SK-N-SH treated with all-trans-retinoic acid at 6 μM for 48 hours (cell line): ENCODE measurements at regions not wholly inside any gene's neighbourhood (a gene's known extent, or its start where the extent isn't known, plus 50 kb on each side); places are given as distances from the start of the nearest gene placed in this dataset.

Experiments
- ARNTL ChIP-seq: fragments of 450-650 bp; formaldehyde crosslinking; IDR thresholded peaks from 2 replicates; pipeline ENCODE4 v1.5.0; 2020; ENCODE audit warnings: low read depth, mild to moderate bottlenecking, moderate library complexity, borderline replicate concordance
- BACH2 ChIP-seq: fragments of 250-450 bp; sonication (Bioruptor Pico); IDR thresholded peaks from 2 replicates; pipeline ENCODE4 v1.9.0; 2021; ENCODE audit warnings: mild to moderate bottlenecking, borderline replicate concordance
- CSDC2 ChIP-seq: fragments of 250-450 bp; sonication (Bioruptor Pico); IDR thresholded peaks from 2 replicates; pipeline ENCODE4 v1.5.0; 2020; ENCODE audit warnings: mild to moderate bottlenecking, moderate library complexity
- CSRNP3 ChIP-seq: fragments of 250-450 bp; sonication (Bioruptor Pico); IDR thresholded peaks from 2 replicates; pipeline ENCODE4 v1.5.1; 2021; ENCODE audit warnings: mild to moderate bottlenecking, moderate library complexity
- GLIS3 ChIP-seq: fragments of 250-450 bp; sonication (Bioruptor Pico); IDR thresholded peaks from 2 replicates; pipeline ENCODE4 v1.5.0; 2020; ENCODE audit warnings: mild to moderate bottlenecking, moderate library complexity
- OSR1 ChIP-seq: fragments of 250-450 bp; sonication (Bioruptor Pico); IDR thresholded peaks from 2 replicates; pipeline ENCODE4 v1.8.0; 2022; ENCODE audit warnings: moderate library complexity, mild to moderate bottlenecking, inconsistent platforms
- TSHZ2 ChIP-seq: fragments of 250-450 bp; sonication (Bioruptor Pico); IDR thresholded peaks from 2 replicates; pipeline ENCODE4 v1.5.0; 2020; ENCODE audit warnings: mild to moderate bottlenecking, moderate library complexity
- ZFP3 ChIP-seq: fragments of 250-450 bp; sonication (Bioruptor Pico); IDR thresholded peaks from 2 replicates; pipeline ENCODE4 v1.5.0; 2020; ENCODE audit warnings: mild to moderate bottlenecking, moderate library complexity
- ZFP30 ChIP-seq: fragments of 450-650 bp; formaldehyde crosslinking; IDR thresholded peaks from 2 replicates; pipeline ENCODE4 v1.5.0; 2022; ENCODE audit warnings: mild to moderate bottlenecking, moderate library complexity

DNA sequence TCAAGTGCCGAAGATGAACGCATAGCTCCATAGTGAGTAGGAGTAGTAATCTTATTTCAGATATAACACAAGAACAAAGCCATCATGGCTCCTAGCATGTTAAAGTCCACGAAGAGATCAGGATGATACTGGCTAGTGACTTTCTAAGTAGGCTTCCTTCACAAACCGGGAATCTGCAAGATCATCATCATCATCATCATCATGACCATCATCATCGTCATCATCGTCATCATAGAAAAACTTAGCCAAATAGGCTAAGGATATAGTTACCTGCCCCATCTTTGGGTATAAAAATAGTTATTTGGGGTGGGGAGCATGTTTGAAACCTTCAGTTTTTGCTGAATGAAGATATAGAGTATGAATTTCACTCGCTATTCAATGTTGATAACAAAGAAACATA, 57.9 kb downstream of the PYDC2 start:
- TF ChIP-seq CSDC2 (CRISPR knock-in tag) (no peak), CSRNP3 (CRISPR knock-in tag) (no peak), ARNTL (no peak), GLIS3 (CRISPR knock-in tag) (no peak), ZFP30 (CRISPR knock-in tag) (no peak), OSR1 (CRISPR knock-in tag) (no peak), ZFP3 (CRISPR knock-in tag) (no peak), BACH2 (CRISPR knock-in tag) (no peak), TSHZ2 (no peak)
